Panc1 (cell line): ENCODE measurements at regions not wholly inside any gene's neighbourhood (a gene's known extent, or its start where the extent isn't known, plus 50 kb on each side); places are given as distances from the start of the nearest gene placed in this dataset.

Source experiments
- CTCF ChIP-seq: fragments of 450-650 bp; IDR thresholded peaks from 2 replicates; pipeline ENCODE4 v1.5.1; 2017; ENCODE audit warnings: mild to moderate bottlenecking
- POLR2AphosphoS5 ChIP-seq: IDR thresholded peaks from 2 replicates; pipeline ENCODE4 v1.6.1; 2012; ENCODE audit warnings: mild to moderate bottlenecking, low read depth, low read length, moderate library complexity
- REST ChIP-seq, 2 experiments: IDR thresholded peaks; 2 replicates each; pipeline ENCODE4 v1.6.1; 2011 to 2012; ENCODE audit warnings: low read depth in 2 of 2, control low read depth in 1 of 2, low read length in 1 of 2, mild to moderate bottlenecking in 1 of 2, moderate library complexity in 1 of 2; ENCODE audit not compliant: insufficient read depth in 1 of 2
- TCF7L2 ChIP-seq: IDR thresholded peaks from 2 replicates; pipeline ENCODE4 v1.6.1; 2011; ENCODE audit warnings: mild to moderate bottlenecking, low read depth, low read length, inconsistent platforms

GRCh38 chr15:25565470-25566264 is 126.8 kb upstream of the UBE3A start:
- TF ChIP-seq CTCF (no peak), POLR2AphosphoS5 (no peak), TCF7L2 (no peak), REST (IDR thresholded peaks at IDR 0.05; ENCODE audit: insufficient read depth in 1 of 2, low read depth in 2 of 2, low read length in 1 of 2) (no peak)
